AG04450 (cell line): ENCODE measurements at regions not wholly inside any gene's neighbourhood (a gene's known extent, or its start where the extent isn't known, plus 50 kb on each side); places are given as distances from the start of the nearest gene placed in this dataset.

Experiments
- CTCF ChIA-PET: fragments of 300-600, 350-600 bp; formaldehyde crosslinking; extraction: SDS; loops from one replicate; lab custom pipeline; 2022; ENCODE audit warnings: antibody characterized with exemption, inconsistent platforms; lab: Charles Lee
- POLR2A ChIA-PET: fragments of 350-600 bp; formaldehyde crosslinking; extraction: SDS; loops from one replicate; lab custom pipeline; 2021; ENCODE audit warnings: antibody characterized with exemption, inconsistent platforms; lab: Yijun Ruan, JAX
- DNase-seq: peaks from one replicate; pipeline ENCODE4 v3.0.0-alpha.2; 2011; ENCODE audit warnings: low read depth, low spot score
- H3K27ac ChIP-seq: one replicate; pipeline ENCODE4 v1.5.1; 2012; ENCODE audit warnings: low read depth, low read length, control low read depth
- H3K27me3 ChIP-seq: one replicate; pipeline ENCODE4 v1.6.0; 2012; ENCODE audit warnings: low read length; ENCODE audit not compliant: control insufficient read depth, insufficient read depth
- H3K4me3 ChIP-seq: 2 replicates; pipeline ENCODE4 v1.5.1; 2011; ENCODE audit warnings: mild to moderate bottlenecking, low read depth, low read length, control low read depth
- H3K9me3 ChIP-seq: 2 replicates; pipeline ENCODE4 v1.5.1; 2012; ENCODE audit warnings: low read length; ENCODE audit not compliant: control insufficient read depth, insufficient read depth
- CTCF ChIP-seq: IDR thresholded peaks from 2 replicates; pipeline ENCODE4 v1.5.1; 2011; ENCODE audit warnings: low read depth, low read length, control low read depth, inconsistent platforms

- Histone ChIP-seq H3K4me3 (no peak overlapping the region), H3K27me3 (no peaks in the 10 kb centered on the region), H3K9me3 (no peaks in the 10 kb centered on the region), H3K27ac (no peak overlapping the region)
- no peak for TF ChIP-seq CTCF
- no peak for DNase-seq
- ChIA-PET CTCF (no interaction called here), POLR2A (no interaction called here)
Measured at GRCh38 chr10:2873769-2874168, 193.6 kb upstream of the PFKP start.

GRCh38 chr10:2871673-2872219, 195.6 kb upstream of the PFKP start:
- H3K9me3 ChIP-seq, result no peaks in the 10 kb centered on the region; the same call in 1 of the 2 replicates
- TF ChIP-seq CTCF, result no peak
- ChIA-PET POLR2A (no interaction called here), CTCF (no interaction called here)
- H3K4me3 ChIP-seq, result no peak overlapping the region
- DNase-seq, result no peak
- H3K27me3 ChIP-seq, result no peaks in the 10 kb centered on the region
- H3K27ac ChIP-seq, result no peak overlapping the region

GRCh38 chr10:2870654-2871053, 196.7 kb upstream of the PFKP start:
- POLR2A ChIA-PET, result no interaction called here
- no peak for DNase-seq
- no peak overlapping the region for H3K27ac ChIP-seq
- no peaks in the 10 kb centered on the region for H3K27me3 ChIP-seq
- TF ChIP-seq CTCF, result no peak
- H3K4me3 ChIP-seq, result no peak overlapping the region
- CTCF ChIA-PET, result no interaction called here
- peaks cover 10% of the 10 kb centered on the region for H3K9me3 ChIP-seq

GRCh38 chr10:2867788-2868299, 199.5 kb upstream of the PFKP start:
- no peak for TF ChIP-seq CTCF
- no peak overlapping the region for H3K4me3 ChIP-seq
- DNase-seq, result no peak
- ChIA-PET POLR2A (no interaction called here), CTCF (no interaction called here)
- H3K27me3 ChIP-seq, result no peaks in the 10 kb centered on the region
- peaks cover 17% of the 10 kb centered on the region for H3K9me3 ChIP-seq
- no peak overlapping the region for H3K27ac ChIP-seq

GRCh38 chr10:2866569-2866968, 200.8 kb upstream of the PFKP start:
- no peaks in the 10 kb centered on the region for H3K27me3 ChIP-seq
- no peak for TF ChIP-seq CTCF
- CTCF ChIA-PET, result no interaction called here

More at GRCh38 chr10:2866569-2866968, 200.8 kb upstream of the PFKP start:
- Histone ChIP-seq H3K27ac (no peak overlapping the region), H3K9me3 (peaks cover 17% of the 10 kb centered on the region), H3K4me3 (no peak overlapping the region)
- POLR2A ChIA-PET, result no interaction called here
- no peak for DNase-seq
